ENCODE measurements at regions not wholly inside any gene's neighbourhood (a gene's known extent, or its start where the extent isn't known, plus 50 kb on each side); places are given as distances from the start of the nearest gene placed in this dataset.

GRCh38 chr10:106520698-106521097 is 643.8 kb downstream of the SORCS1 start:
- no peak for DNase-seq (ENCODE audit: low read depth, low spot score)

- no peak for DNase-seq (ENCODE audit: low read depth, low spot score)
Observed at GRCh38 chr10:106519376-106520030, 645.0 kb downstream of the SORCS1 start.

GRCh38 chr10:106515206-106515790 is 649.2 kb downstream of the SORCS1 start:
- DNase-seq (ENCODE audit: low read depth, low spot score): peak; percentile 71

- peak; percentile 51 for DNase-seq (ENCODE audit: low read depth, low spot score)
Observed at GRCh38 chr10:106513352-106513771, 651.1 kb downstream of the SORCS1 start.

- no peak for DNase-seq (ENCODE audit: low read depth, low spot score)
Observed at GRCh38 chr10:106511917-106512316, 652.6 kb downstream of the SORCS1 start.

- no peak for DNase-seq (ENCODE audit: low read depth, low spot score)
Observed at GRCh38 chr10:106508950-106509349, 655.6 kb downstream of the SORCS1 start.

GRCh38 chr10:106506526-106507283 is 657.8 kb downstream of the SORCS1 start:
- DNase-seq (ENCODE audit: low read depth, low spot score): no peak

- DNase-seq (ENCODE audit: low read depth, low spot score): no peak
Observed at GRCh38 chr10:106504536-106504935, 660.0 kb downstream of the SORCS1 start.

- no peak for DNase-seq (ENCODE audit: low read depth, low spot score)
Observed at GRCh38 chr10:106502641-106503040, 661.9 kb downstream of the SORCS1 start.

- DNase-seq (ENCODE audit: low read depth, low spot score): no peak
Observed at GRCh38 chr10:106500925-106501525, 663.5 kb downstream of the SORCS1 start.

- no peak for DNase-seq (ENCODE audit: low read depth, low spot score)
Observed at GRCh38 chr10:106500041-106500924, 664.2 kb downstream of the SORCS1 start.

- DNase-seq (ENCODE audit: low read depth, low spot score): no peak
Observed at GRCh38 chr10:106499448-106499847, 665.1 kb downstream of the SORCS1 start.

GRCh38 chr10:106498675-106499074 is 665.8 kb downstream of the SORCS1 start:
- DNase-seq (ENCODE audit: low read depth, low spot score): no peak

GRCh38 chr10:106495931-106496330 is 668.6 kb downstream of the SORCS1 start:
- no peak for DNase-seq (ENCODE audit: low read depth, low spot score)

- peak; percentile 26 for DNase-seq (ENCODE audit: low read depth, low spot score)
Observed at GRCh38 chr10:106493751-106494150, 670.8 kb downstream of the SORCS1 start.

- DNase-seq (ENCODE audit: low read depth, low spot score): no peak
Observed at GRCh38 chr10:106493226-106493625, 671.3 kb downstream of the SORCS1 start.

- no peak for DNase-seq (ENCODE audit: low read depth, low spot score)
Observed at GRCh38 chr10:106487726-106488125, 676.8 kb downstream of the SORCS1 start.

GRCh38 chr10:106481598-106482275 is 682.8 kb downstream of the SORCS1 start:
- DNase-seq (ENCODE audit: low read depth, low spot score): no peak

GRCh38 chr10:106479636-106480035 is 684.9 kb downstream of the SORCS1 start:
- no peak for DNase-seq (ENCODE audit: low read depth, low spot score)

- DNase-seq (ENCODE audit: low read depth, low spot score): no peak
Observed at GRCh38 chr10:106474876-106475275, 689.6 kb downstream of the SORCS1 start.
